Mesendoderm (in vitro differentiated cells): ENCODE measurements at regions not wholly inside any gene's neighbourhood (a gene's known extent, or its start where the extent isn't known, plus 50 kb on each side); places are given as distances from the start of the nearest gene placed in this dataset.
A peak's percentile ranks its signal among the peaks of the same experiment; 100 is the strongest.

Experiments
- DNase-seq: peaks from one replicate; pipeline ENCODE4 v3.0.0; 2013
- H2AK5ac ChIP-seq: 2 replicates; pipeline ENCODE4 v1.6.1; 2013; ENCODE audit warnings: low read length, inconsistent platforms
- H2BK120ac ChIP-seq: 2 replicates; pipeline ENCODE4 v1.6.1; 2013; ENCODE audit warnings: low read depth, mild to moderate bottlenecking, low read length, moderate library complexity, mixed read lengths
- H2BK15ac ChIP-seq: replicated peaks from 2 replicates; pipeline ENCODE4 v1.6.1; 2013; ENCODE audit warnings: low read depth, mild to moderate bottlenecking, moderate library complexity
- H2BK5ac ChIP-seq: 2 replicates; pipeline ENCODE4 v1.6.1; 2013; ENCODE audit warnings: low read length, inconsistent platforms
- H3K18ac ChIP-seq: 2 replicates; pipeline ENCODE4 v1.6.1; 2013; ENCODE audit warnings: mild to moderate bottlenecking, low read length, mixed read lengths
- H3K23ac ChIP-seq: one replicate; pipeline ENCODE4 v1.6.1; 2013; ENCODE audit warnings: low read length
- H3K27ac ChIP-seq: 2 replicates; pipeline ENCODE4 v1.5.1; 2013; ENCODE audit warnings: low read depth, mild to moderate bottlenecking, inconsistent platforms, low read length, moderate library complexity
- H3K27me3 ChIP-seq: 2 replicates; pipeline ENCODE4 v1.6.1; 2013; ENCODE audit warnings: low read length, control low read depth, mild to moderate bottlenecking, inconsistent platforms; ENCODE audit not compliant: insufficient read depth, poor library complexity
- H3K36me3 ChIP-seq: 2 replicates; pipeline ENCODE4 v1.6.1; 2013; ENCODE audit warnings: low read length, inconsistent platforms; ENCODE audit not compliant: control insufficient read depth, insufficient read depth
- H3K4ac ChIP-seq: one replicate; pipeline ENCODE4 v1.6.1; 2013; ENCODE audit warnings: low read depth, mild to moderate bottlenecking, low read length, moderate library complexity
- H3K4me1 ChIP-seq: 2 replicates; pipeline ENCODE4 v1.6.1; 2013; ENCODE audit warnings: low read depth, low read length, inconsistent platforms; ENCODE audit not compliant: control insufficient read depth
- H3K4me2 ChIP-seq: 2 replicates; pipeline ENCODE4 v1.6.1; 2013; ENCODE audit warnings: low read length
- H3K4me3 ChIP-seq: 2 replicates; pipeline ENCODE4 v1.5.1; 2013; ENCODE audit warnings: mild to moderate bottlenecking, low read length
- H3K56ac ChIP-seq: one replicate; pipeline ENCODE4 v1.6.1; 2013; ENCODE audit warnings: low read length
- H3K79me1 ChIP-seq: 2 replicates; pipeline ENCODE4 v1.6.1; 2013; ENCODE audit warnings: low read length, inconsistent platforms
- H3K79me2 ChIP-seq: 2 replicates; pipeline ENCODE4 v1.6.1; 2013; ENCODE audit warnings: mild to moderate bottlenecking, low read length; ENCODE audit not compliant: control insufficient read depth, insufficient read depth
- H3K9ac ChIP-seq: 2 replicates; pipeline ENCODE4 v1.6.1; 2013; ENCODE audit warnings: low read length, inconsistent platforms
- H4K5ac ChIP-seq: one replicate; pipeline ENCODE4 v1.6.1; 2013; ENCODE audit warnings: low read length
- H4K8ac ChIP-seq: one replicate; pipeline ENCODE4 v1.6.1; 2013; ENCODE audit warnings: low read depth, mild to moderate bottlenecking, control low read depth, low read length, moderate library complexity
- WGBS: extraction: QIAGEN DNeasy Blood & Tissue Kit; methylation state at CpG from one replicate; pipeline ENCODE4 v1.1.7; 2013; ENCODE audit warnings: low lambda C conversion rate, missing lambda C conversion rate; ENCODE audit not compliant: insufficient coverage; ENCODE audit errors: extremely low coverage; 5-methylcytosine and 5-hydroxymethylcytosine counted together

GRCh38 chr16:73717266-73717974, 579.2 kb upstream of the PSMD7 start:
- no peak for DNase-seq
- Histone ChIP-seq H3K4me3 (no peak overlapping the region), H2BK15ac (no peak overlapping the region), H3K9ac (no peak overlapping the region), H2BK120ac (no peak overlapping the region), H3K36me3 (no peaks in the 10 kb centered on the region), H2BK5ac (no peak overlapping the region), H3K56ac (no peak overlapping the region), H3K27ac (no peak overlapping the region), H4K5ac (no peak overlapping the region), H3K79me1 (no peaks in the 10 kb centered on the region), H3K4ac (no peak overlapping the region), H3K4me1 (no peaks in the 10 kb centered on the region), H3K23ac (no peak overlapping the region), H3K79me2 (no peaks in the 10 kb centered on the region), H2AK5ac (no peak overlapping the region), H3K27me3 (no peaks in the 10 kb centered on the region), H3K18ac (no peak overlapping the region), H4K8ac (no peak overlapping the region), H3K4me2 (no peak overlapping the region)
- no CpG with 5 or more reads among the region's 11 CpGs for WGBS

- Histone ChIP-seq H3K9ac (no peak overlapping the region), H2AK5ac (no peak overlapping the region), H3K79me1 (no peaks in the 10 kb centered on the region), H3K79me2 (no peaks in the 10 kb centered on the region), H3K27me3 (no peaks in the 10 kb centered on the region), H3K4me1 (no peaks in the 10 kb centered on the region), H3K23ac (no peak overlapping the region), H3K4ac (no peak overlapping the region), H2BK15ac (no peak overlapping the region), H4K8ac (no peak overlapping the region), H3K4me3 (no peak overlapping the region), H3K56ac (no peak overlapping the region), H3K18ac (no peak overlapping the region), H2BK5ac (no peak overlapping the region), H3K4me2 (no peak overlapping the region), H3K36me3 (no peaks in the 10 kb centered on the region), H2BK120ac (no peak overlapping the region), H4K5ac (no peak overlapping the region), H3K27ac (no peak overlapping the region)
- no peak for DNase-seq
- no CpG with 5 or more reads among the region's 8 CpGs for WGBS
Measured at GRCh38 chr16:73714976-73715375, 581.6 kb upstream of the PSMD7 start.

DNA sequence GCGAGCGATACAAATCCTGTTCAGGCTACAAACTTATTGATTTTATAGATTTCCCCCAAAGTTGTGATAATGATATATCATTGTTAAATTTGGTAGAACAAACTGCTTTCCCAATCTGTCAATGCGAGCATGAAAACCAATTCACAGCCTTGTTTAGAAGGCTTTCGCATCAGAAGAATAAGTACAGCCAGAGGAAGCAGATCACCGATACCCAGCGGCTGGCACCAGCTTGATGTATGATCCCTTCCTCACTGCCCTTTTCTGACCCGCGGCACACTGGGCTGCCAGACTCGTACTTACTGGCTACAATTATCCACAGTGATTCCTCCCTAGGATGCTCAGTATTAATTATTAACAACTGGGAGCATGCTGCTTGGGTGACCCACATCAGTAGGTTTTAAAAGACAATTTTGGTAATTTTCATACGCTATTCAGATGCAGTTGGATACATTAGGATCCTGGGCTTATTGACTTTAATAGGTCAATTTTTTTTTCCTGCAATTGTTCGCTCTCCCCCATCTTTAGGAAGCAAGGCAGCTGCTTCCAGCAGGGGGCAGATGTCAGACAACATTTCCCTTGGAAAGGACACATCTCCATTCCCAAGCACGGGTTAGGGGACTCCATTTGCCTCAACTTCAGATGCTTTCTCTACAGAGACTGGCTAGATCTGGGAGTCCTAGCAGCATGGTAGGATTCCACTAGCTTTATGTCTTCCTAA, 582.7 kb upstream of the PSMD7 start:
- no peak overlapping the region for H4K8ac ChIP-seq
- H3K27ac ChIP-seq: no peak overlapping the region
- H3K36me3 ChIP-seq: no peaks in the 10 kb centered on the region
- no peaks in the 10 kb centered on the region for H3K79me2 ChIP-seq
- DNase-seq: peak; percentile 72
- H3K56ac ChIP-seq: no peak overlapping the region
- no peak overlapping the region for H3K23ac ChIP-seq
- H3K4ac ChIP-seq: no peak overlapping the region
- WGBS: no CpG with 5 or more reads among the region's 12 CpGs
- H2BK15ac ChIP-seq: no peak overlapping the region
- H3K18ac ChIP-seq: no peak overlapping the region
- no peak overlapping the region for H2BK5ac ChIP-seq
- H3K27me3 ChIP-seq: no peaks in the 10 kb centered on the region
- H2AK5ac ChIP-seq: no peak overlapping the region
- peak overlapping the region; percentile 49 for H2BK120ac ChIP-seq
- no peak overlapping the region for H3K9ac ChIP-seq
- no peaks in the 10 kb centered on the region for H3K4me1 ChIP-seq
- no peak overlapping the region for H3K4me2 ChIP-seq
- no peaks in the 10 kb centered on the region for H3K79me1 ChIP-seq
- peak overlapping the region; percentile 91 for H4K5ac ChIP-seq
- no peak overlapping the region for H3K4me3 ChIP-seq

- no peak for DNase-seq
- Histone ChIP-seq H3K36me3 (no peaks in the 10 kb centered on the region), H3K27ac (no peak overlapping the region), H3K4me2 (no peak overlapping the region), H3K23ac (no peak overlapping the region), H3K9ac (no peak overlapping the region), H3K4me1 (no peaks in the 10 kb centered on the region), H2BK5ac (no peak overlapping the region), H3K4ac (no peak overlapping the region), H2BK15ac (no peak overlapping the region), H2BK120ac (no peak overlapping the region), H4K8ac (no peak overlapping the region), H4K5ac (no peak overlapping the region), H3K4me3 (no peak overlapping the region), H3K56ac (no peak overlapping the region), H3K18ac (no peak overlapping the region), H3K79me1 (no peaks in the 10 kb centered on the region), H3K79me2 (no peaks in the 10 kb centered on the region), H3K27me3 (no peaks in the 10 kb centered on the region), H2AK5ac (no peak overlapping the region)
- no CpG with 5 or more reads among the region's 8 CpGs for WGBS
Measured at GRCh38 chr16:73713251-73713650, 583.4 kb upstream of the PSMD7 start.

DNA sequence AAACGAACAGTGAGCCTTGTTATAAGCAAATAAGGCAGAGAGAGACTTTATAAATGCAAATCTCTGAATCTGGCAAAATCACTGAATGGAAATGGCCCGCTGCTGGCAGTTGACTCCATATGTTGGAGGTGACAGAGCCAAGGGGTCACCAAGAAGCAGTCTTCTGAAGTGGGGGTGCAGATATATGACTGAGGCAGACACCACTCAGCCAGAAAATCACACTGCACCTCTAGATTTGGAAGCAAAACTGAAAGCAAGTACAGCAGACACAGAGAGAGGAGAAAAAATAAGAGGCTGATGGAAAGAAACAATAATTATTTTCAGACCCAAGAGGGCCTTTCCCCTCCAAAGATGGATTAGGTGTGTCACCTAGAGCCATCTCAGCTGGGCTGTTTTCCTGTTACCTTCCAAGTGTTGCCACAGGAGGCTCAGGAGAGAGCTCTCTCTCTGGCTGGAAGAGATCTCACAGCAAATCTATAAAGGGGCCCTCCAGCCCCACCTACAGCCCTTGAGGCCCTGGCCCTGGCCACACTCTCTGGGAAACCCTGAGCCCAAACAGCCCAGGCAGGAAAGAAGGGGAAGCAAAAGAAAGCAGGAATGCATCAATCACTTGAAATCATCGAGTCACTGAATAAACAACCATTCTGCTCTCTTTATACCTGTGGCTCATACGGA, 585.1 kb upstream of the PSMD7 start:
- Histone ChIP-seq H4K8ac (no peak overlapping the region), H3K36me3 (no peaks in the 10 kb centered on the region), H3K56ac (no peak overlapping the region), H2BK15ac (no peak overlapping the region), H3K27ac (no peak overlapping the region), H3K4me1 (no peaks in the 10 kb centered on the region), H3K18ac (no peak overlapping the region), H3K79me2 (no peaks in the 10 kb centered on the region), H2BK5ac (no peak overlapping the region), H3K9ac (no peak overlapping the region), H3K23ac (no peak overlapping the region), H4K5ac (no peak overlapping the region), H3K27me3 (no peaks in the 10 kb centered on the region), H3K4me3 (no peak overlapping the region), H3K4ac (no peak overlapping the region), H3K4me2 (no peak overlapping the region), H3K79me1 (no peaks in the 10 kb centered on the region), H2BK120ac (no peak overlapping the region), H2AK5ac (no peak overlapping the region)
- DNase-seq: peak; percentile 66
- no CpG with 5 or more reads among the region's 4 CpGs for WGBS
